RWPE2 (cell line): ENCODE measurements at regions not wholly inside any gene's neighbourhood (a gene's known extent, or its start where the extent isn't known, plus 50 kb on each side); places are given as distances from the start of the nearest gene placed in this dataset.

Source experiments
- ATAC-seq: fragments of 200-7000 bp; cut with Tn5 transposase; 3 replicates; pipeline ENCODE4 v1.9.1; 2021; ENCODE audit warnings: low read depth
- DNase-seq: peaks from one replicate; pipeline ENCODE4 v3.0.0-alpha.2; 2020; ENCODE audit warnings: low spot score
- H3K27ac ChIP-seq: fragments of 450-650 bp; 2 replicates; pipeline ENCODE4 v1.5.1; 2017; ENCODE audit warnings: mild to moderate bottlenecking; ENCODE audit not compliant: poor library complexity, severe bottlenecking
- H3K27me3 ChIP-seq: fragments of 250-450 bp; sonication (Bioruptor Pico); 2 replicates; pipeline ENCODE4 v1.5.1; 2021; ENCODE audit warnings: mild to moderate bottlenecking, moderate library complexity; ENCODE audit not compliant: insufficient read depth, poor library complexity, severe bottlenecking
- H3K36me3 ChIP-seq: fragments of 250-450 bp; sonication (Bioruptor Pico); 2 replicates; pipeline ENCODE4 v1.5.1; 2020; ENCODE audit warnings: low read depth, mild to moderate bottlenecking, moderate library complexity
- H3K4me1 ChIP-seq: fragments of 250-450 bp; sonication (Bioruptor Pico); 2 replicates; pipeline ENCODE4 v1.5.1; 2021; ENCODE audit warnings: mild to moderate bottlenecking, moderate library complexity; ENCODE audit not compliant: insufficient read depth, poor library complexity, severe bottlenecking
- H3K4me3 ChIP-seq: fragments of 250-450 bp; sonication (Bioruptor Pico); 2 replicates; pipeline ENCODE4 v1.5.1; 2021; ENCODE audit warnings: mild to moderate bottlenecking, moderate library complexity; ENCODE audit not compliant: severe bottlenecking
- H3K9me3 ChIP-seq: fragments of 250-450 bp; sonication (Bioruptor Pico); 2 replicates; pipeline ENCODE4 v1.5.1; 2021; ENCODE audit warnings: mild to moderate bottlenecking, moderate library complexity; ENCODE audit not compliant: severe bottlenecking
- TF ChIP-seq, protein P1 (sequence below): fragments of 450-650 bp; IDR thresholded peaks from one replicate; pipeline ENCODE4 v1.5.1; 2017; ENCODE audit warnings: mild to moderate bottlenecking, moderate library complexity; ENCODE audit not compliant: poor library complexity, severe bottlenecking

GRCh38 chr3:164470471-164470870 is 607.8 kb downstream of the SI start:
- TF ChIP-seq, protein P1, sequence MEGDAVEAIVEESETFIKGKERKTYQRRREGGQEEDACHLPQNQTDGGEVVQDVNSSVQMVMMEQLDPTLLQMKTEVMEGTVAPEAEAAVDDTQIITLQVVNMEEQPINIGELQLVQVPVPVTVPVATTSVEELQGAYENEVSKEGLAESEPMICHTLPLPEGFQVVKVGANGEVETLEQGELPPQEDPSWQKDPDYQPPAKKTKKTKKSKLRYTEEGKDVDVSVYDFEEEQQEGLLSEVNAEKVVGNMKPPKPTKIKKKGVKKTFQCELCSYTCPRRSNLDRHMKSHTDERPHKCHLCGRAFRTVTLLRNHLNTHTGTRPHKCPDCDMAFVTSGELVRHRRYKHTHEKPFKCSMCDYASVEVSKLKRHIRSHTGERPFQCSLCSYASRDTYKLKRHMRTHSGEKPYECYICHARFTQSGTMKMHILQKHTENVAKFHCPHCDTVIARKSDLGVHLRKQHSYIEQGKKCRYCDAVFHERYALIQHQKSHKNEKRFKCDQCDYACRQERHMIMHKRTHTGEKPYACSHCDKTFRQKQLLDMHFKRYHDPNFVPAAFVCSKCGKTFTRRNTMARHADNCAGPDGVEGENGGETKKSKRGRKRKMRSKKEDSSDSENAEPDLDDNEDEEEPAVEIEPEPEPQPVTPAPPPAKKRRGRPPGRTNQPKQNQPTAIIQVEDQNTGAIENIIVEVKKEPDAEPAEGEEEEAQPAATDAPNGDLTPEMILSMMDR: no peak
- H3K27ac ChIP-seq: no peak overlapping the region
- no peaks in the 10 kb centered on the region for H3K4me1 ChIP-seq
- DNase-seq: no peak
- no peaks in the 10 kb centered on the region for H3K27me3 ChIP-seq
- H3K4me3 ChIP-seq: no peak overlapping the region
- H3K36me3 ChIP-seq: no peaks in the 10 kb centered on the region
- no peaks in the 10 kb centered on the region for H3K9me3 ChIP-seq
- no peak for ATAC-seq

DNA sequence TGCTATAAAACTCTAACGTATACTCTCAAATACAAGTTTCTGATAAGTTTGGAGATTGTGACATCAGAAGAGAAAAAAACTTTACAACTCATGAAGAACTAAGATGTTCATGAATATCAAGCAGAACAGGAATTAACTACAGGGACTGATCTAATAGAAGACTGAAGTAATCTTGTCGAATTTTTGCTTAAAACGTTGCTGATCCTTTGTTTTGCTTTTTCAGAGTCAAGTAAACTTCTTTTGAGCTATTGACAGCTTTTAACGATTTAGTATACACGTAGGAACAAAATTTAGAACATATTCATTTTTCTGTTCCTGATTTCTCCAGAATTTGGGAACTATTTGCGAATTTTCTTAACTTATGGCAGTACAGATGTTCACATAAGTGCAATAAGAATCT is 610.2 kb downstream of the SI start:
- Histone ChIP-seq H3K27me3 (no peaks in the 10 kb centered on the region), H3K36me3 (no peaks in the 10 kb centered on the region), H3K9me3 (no peaks in the 10 kb centered on the region), H3K27ac (no peak overlapping the region), H3K4me1 (no peaks in the 10 kb centered on the region), H3K4me3 (no peak overlapping the region)
- TF ChIP-seq, protein P1: no peak
- ATAC-seq: no peak
- DNase-seq: no peak

- Histone ChIP-seq H3K27ac (no peak overlapping the region), H3K27me3 (no peaks in the 10 kb centered on the region), H3K4me1 (no peaks in the 10 kb centered on the region), H3K4me3 (no peak overlapping the region), H3K9me3 (no peaks in the 10 kb centered on the region), H3K36me3 (no peaks in the 10 kb centered on the region)
- ATAC-seq: no peak
- TF ChIP-seq, protein P1: no peak
- DNase-seq: no peak
Observed at GRCh38 chr3:164467007-164467406, 611.3 kb downstream of the SI start.

- no peaks in the 10 kb centered on the region for H3K9me3 ChIP-seq
- H3K27me3 ChIP-seq: no peaks in the 10 kb centered on the region
- H3K4me3 ChIP-seq: no peak overlapping the region
- H3K27ac ChIP-seq: no peak overlapping the region
- TF ChIP-seq, protein P1: no peak
- no peaks in the 10 kb centered on the region for H3K36me3 ChIP-seq
- H3K4me1 ChIP-seq: no peaks in the 10 kb centered on the region
- ATAC-seq: no peak; the same call in 2 of the 3 replicates
- DNase-seq: no peak
Observed at GRCh38 chr3:164465172-164465571, 613.1 kb downstream of the SI start.

DNA sequence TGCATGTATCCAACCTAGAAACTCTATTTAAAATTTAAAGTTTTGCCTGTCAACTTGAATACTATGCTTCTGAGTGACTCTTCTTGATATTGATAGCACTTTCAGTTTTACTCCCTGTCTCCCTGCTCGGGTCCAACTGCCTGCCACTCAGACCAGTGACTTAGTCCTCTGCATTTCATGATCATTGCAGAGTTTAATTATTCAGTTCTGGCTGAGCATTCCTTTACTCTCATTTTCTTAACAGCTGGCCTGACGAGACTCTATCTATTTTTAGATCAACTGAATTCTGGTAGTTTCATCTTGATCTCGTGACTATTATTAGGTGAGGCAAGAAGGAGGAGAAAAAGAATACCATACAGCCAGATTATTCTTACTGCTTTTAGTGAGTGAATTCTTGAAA is 617.4 kb downstream of the SI start:
- no peak for ATAC-seq
- TF ChIP-seq, protein P1: no peak
- no peak overlapping the region for H3K4me3 ChIP-seq

More for the DNA sequence above, 617.4 kb downstream of the SI start:
- DNase-seq: no peak
- Histone ChIP-seq H3K9me3 (no peaks in the 10 kb centered on the region), H3K27ac (no peak overlapping the region), H3K4me1 (no peaks in the 10 kb centered on the region), H3K36me3 (no peaks in the 10 kb centered on the region), H3K27me3 (no peaks in the 10 kb centered on the region)
